ENCODE measurements at regions not wholly inside any gene's neighbourhood (a gene's known extent, or its start where the extent isn't known, plus 50 kb on each side); places are given as distances from the start of the nearest gene placed in this dataset.

- TF ChIP-seq, protein P1, sequence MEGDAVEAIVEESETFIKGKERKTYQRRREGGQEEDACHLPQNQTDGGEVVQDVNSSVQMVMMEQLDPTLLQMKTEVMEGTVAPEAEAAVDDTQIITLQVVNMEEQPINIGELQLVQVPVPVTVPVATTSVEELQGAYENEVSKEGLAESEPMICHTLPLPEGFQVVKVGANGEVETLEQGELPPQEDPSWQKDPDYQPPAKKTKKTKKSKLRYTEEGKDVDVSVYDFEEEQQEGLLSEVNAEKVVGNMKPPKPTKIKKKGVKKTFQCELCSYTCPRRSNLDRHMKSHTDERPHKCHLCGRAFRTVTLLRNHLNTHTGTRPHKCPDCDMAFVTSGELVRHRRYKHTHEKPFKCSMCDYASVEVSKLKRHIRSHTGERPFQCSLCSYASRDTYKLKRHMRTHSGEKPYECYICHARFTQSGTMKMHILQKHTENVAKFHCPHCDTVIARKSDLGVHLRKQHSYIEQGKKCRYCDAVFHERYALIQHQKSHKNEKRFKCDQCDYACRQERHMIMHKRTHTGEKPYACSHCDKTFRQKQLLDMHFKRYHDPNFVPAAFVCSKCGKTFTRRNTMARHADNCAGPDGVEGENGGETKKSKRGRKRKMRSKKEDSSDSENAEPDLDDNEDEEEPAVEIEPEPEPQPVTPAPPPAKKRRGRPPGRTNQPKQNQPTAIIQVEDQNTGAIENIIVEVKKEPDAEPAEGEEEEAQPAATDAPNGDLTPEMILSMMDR (IDR thresholded peaks at IDR 0.05) = no peak
- TF ChIP-seq SIN3A (IDR thresholded peaks at IDR 0.05; ENCODE audit: borderline replicate concordance, low read depth, low read length) (no peak), NFIC (IDR thresholded peaks at IDR 0.05; ENCODE audit: borderline replicate concordance) (no peak), ZBTB33 (IDR thresholded peaks at IDR 0.05; ENCODE audit: borderline replicate concordance, low read depth) (no peak), GABPA (IDR thresholded peaks at IDR 0.05; ENCODE audit: low read depth) (no peak), POLR2AphosphoS5 (IDR thresholded peaks at IDR 0.05; ENCODE audit: low read depth, low read length) (no peak), SMC3 (IDR thresholded peaks at IDR 0.05; ENCODE audit: low read depth, low read length) (no peak), RFX5 (IDR thresholded peaks at IDR 0.05; ENCODE audit: low read length) (no peak), YY1 (IDR thresholded peaks at IDR 0.05; ENCODE audit: low read depth) (no peak), RAD21 (IDR thresholded peaks at IDR 0.05; ENCODE audit: low read length) (no peak), EP300 (IDR thresholded peaks at IDR 0.05; ENCODE audit: borderline replicate concordance in 1 of 2, low read depth in 1 of 2, low read length in 1 of 2) (no peak)
- TF ChIP-seq, protein P2, sequence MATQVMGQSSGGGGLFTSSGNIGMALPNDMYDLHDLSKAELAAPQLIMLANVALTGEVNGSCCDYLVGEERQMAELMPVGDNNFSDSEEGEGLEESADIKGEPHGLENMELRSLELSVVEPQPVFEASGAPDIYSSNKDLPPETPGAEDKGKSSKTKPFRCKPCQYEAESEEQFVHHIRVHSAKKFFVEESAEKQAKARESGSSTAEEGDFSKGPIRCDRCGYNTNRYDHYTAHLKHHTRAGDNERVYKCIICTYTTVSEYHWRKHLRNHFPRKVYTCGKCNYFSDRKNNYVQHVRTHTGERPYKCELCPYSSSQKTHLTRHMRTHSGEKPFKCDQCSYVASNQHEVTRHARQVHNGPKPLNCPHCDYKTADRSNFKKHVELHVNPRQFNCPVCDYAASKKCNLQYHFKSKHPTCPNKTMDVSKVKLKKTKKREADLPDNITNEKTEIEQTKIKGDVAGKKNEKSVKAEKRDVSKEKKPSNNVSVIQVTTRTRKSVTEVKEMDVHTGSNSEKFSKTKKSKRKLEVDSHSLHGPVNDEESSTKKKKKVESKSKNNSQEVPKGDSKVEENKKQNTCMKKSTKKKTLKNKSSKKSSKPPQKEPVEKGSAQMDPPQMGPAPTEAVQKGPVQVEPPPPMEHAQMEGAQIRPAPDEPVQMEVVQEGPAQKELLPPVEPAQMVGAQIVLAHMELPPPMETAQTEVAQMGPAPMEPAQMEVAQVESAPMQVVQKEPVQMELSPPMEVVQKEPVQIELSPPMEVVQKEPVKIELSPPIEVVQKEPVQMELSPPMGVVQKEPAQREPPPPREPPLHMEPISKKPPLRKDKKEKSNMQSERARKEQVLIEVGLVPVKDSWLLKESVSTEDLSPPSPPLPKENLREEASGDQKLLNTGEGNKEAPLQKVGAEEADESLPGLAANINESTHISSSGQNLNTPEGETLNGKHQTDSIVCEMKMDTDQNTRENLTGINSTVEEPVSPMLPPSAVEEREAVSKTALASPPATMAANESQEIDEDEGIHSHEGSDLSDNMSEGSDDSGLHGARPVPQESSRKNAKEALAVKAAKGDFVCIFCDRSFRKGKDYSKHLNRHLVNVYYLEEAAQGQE (IDR thresholded peaks at IDR 0.05; ENCODE audit: low read depth, low read length) = no peak
Observed at GRCh38 chr11:32204751-32205150, 113.9 kb downstream of the RCN1 start.
